ENCODE measurements at regions not wholly inside any gene's neighbourhood (a gene's known extent, or its start where the extent isn't known, plus 50 kb on each side); places are given as distances from the start of the nearest gene placed in this dataset.

- Histone ChIP-seq H3K27ac (no peak overlapping the region), H3K4me3 (ENCODE audit: low read depth in 1 of 2, low read length in 1 of 2) (no peak overlapping the region)
Observed at GRCh38 chr9:573691-574410, 267.6 kb upstream of the DMRT1 start.

DNA sequence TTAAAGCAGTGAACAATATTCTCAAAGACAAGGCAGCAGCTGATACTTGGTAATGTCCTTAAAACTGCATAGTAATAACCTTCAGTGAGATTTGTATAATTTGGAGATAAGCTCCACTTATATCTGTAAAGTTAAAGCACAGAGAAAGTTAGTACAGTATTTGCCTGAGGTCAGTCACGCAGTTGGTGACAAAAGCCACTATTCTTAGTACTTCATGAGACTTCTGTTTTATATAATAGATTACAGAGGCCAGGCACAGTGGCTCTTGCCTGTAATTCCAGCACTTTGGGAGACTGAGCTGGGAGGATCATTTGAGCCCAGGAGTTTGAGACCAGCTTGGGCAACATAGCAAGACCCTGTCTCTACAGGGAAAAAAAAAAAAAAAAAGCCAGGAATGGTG is 266.4 kb upstream of the DMRT1 start:
- Histone ChIP-seq H3K27ac (no peak overlapping the region), H3K36me3 (no peaks in the 10 kb centered on the region), H3K9me3 (no peaks in the 10 kb centered on the region), H3K27me3 (peaks cover 10% of the 10 kb centered on the region), H3K4me1 (ENCODE audit: control insufficient read depth in 1 of 2, insufficient read depth in 1 of 2, low read depth in 1 of 2, low read length in 1 of 2) (no peaks in the 10 kb centered on the region), H3K4me3 (ENCODE audit: low read depth in 1 of 2, low read length in 1 of 2) (no peak overlapping the region)
- TF ChIP-seq, protein P1, sequence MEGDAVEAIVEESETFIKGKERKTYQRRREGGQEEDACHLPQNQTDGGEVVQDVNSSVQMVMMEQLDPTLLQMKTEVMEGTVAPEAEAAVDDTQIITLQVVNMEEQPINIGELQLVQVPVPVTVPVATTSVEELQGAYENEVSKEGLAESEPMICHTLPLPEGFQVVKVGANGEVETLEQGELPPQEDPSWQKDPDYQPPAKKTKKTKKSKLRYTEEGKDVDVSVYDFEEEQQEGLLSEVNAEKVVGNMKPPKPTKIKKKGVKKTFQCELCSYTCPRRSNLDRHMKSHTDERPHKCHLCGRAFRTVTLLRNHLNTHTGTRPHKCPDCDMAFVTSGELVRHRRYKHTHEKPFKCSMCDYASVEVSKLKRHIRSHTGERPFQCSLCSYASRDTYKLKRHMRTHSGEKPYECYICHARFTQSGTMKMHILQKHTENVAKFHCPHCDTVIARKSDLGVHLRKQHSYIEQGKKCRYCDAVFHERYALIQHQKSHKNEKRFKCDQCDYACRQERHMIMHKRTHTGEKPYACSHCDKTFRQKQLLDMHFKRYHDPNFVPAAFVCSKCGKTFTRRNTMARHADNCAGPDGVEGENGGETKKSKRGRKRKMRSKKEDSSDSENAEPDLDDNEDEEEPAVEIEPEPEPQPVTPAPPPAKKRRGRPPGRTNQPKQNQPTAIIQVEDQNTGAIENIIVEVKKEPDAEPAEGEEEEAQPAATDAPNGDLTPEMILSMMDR (IDR thresholded peaks at IDR 0.05): no peak

More at GRCh38 chr9:573691-574410, 267.6 kb upstream of the DMRT1 start:
- H3K27me3 ChIP-seq: peaks cover 5% of the 10 kb centered on the region
- TF ChIP-seq, protein P1 (IDR thresholded peaks at IDR 0.05): no peak
- H3K4me1 ChIP-seq (ENCODE audit: control insufficient read depth in 1 of 2, insufficient read depth in 1 of 2, low read depth in 1 of 2, low read length in 1 of 2): no peaks in the 10 kb centered on the region
- H3K36me3 ChIP-seq: no peaks in the 10 kb centered on the region
- H3K9me3 ChIP-seq: no peaks in the 10 kb centered on the region

GRCh38 chr9:580652-581342 is 260.7 kb upstream of the DMRT1 start:
- Histone ChIP-seq H3K4me1 (ENCODE audit: control insufficient read depth in 1 of 2, insufficient read depth in 1 of 2, low read depth in 1 of 2, low read length in 1 of 2) (no peaks in the 10 kb centered on the region), H3K27ac (no peak overlapping the region), H3K27me3 (peaks cover 10% of the 10 kb centered on the region), H3K9me3 (no peaks in the 10 kb centered on the region), H3K36me3 (no peaks in the 10 kb centered on the region), H3K4me3 (ENCODE audit: low read depth in 1 of 2, low read length in 1 of 2) (no peak overlapping the region)
- TF ChIP-seq, protein P1 (IDR thresholded peaks at IDR 0.05): no peak

- H3K9me3 ChIP-seq: no peaks in the 10 kb centered on the region
- H3K4me3 ChIP-seq (ENCODE audit: low read depth in 1 of 2, low read length in 1 of 2): no peak overlapping the region
- peaks cover 10% of the 10 kb centered on the region for H3K27me3 ChIP-seq
- no peaks in the 10 kb centered on the region for H3K36me3 ChIP-seq
- TF ChIP-seq, protein P1 (IDR thresholded peaks at IDR 0.05): no peak
- H3K4me1 ChIP-seq (ENCODE audit: control insufficient read depth in 1 of 2, insufficient read depth in 1 of 2, low read depth in 1 of 2, low read length in 1 of 2): no peaks in the 10 kb centered on the region
- no peak overlapping the region for H3K27ac ChIP-seq
Observed at GRCh38 chr9:581673-582497, 259.6 kb upstream of the DMRT1 start.

DNA sequence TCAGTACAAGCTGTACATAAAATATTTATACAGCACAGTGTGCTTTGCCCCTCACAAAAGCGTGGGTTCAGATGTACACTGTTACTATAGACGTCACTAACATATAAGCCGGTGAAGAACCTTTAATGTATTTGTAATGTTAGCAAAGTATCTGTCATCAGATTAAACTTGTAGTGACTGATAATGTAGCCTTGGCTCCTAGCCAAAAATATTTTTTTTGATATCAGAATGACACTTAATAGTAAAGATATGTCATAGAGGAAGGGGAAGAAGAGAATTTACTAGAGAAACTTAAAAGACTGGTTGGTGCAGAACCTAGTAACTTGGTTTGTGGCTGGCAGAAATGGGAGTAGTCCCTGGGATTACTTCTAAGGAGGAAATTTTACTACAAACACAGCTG is 258.7 kb upstream of the DMRT1 start:
- Histone ChIP-seq H3K27me3 (peaks cover 10% of the 10 kb centered on the region), H3K27ac (no peak overlapping the region), H3K4me1 (ENCODE audit: control insufficient read depth in 1 of 2, insufficient read depth in 1 of 2, low read depth in 1 of 2, low read length in 1 of 2) (no peaks in the 10 kb centered on the region), H3K36me3 (no peaks in the 10 kb centered on the region), H3K4me3 (ENCODE audit: low read depth in 1 of 2, low read length in 1 of 2) (no peak overlapping the region), H3K9me3 (no peaks in the 10 kb centered on the region)
- TF ChIP-seq, protein P1 (IDR thresholded peaks at IDR 0.05): no peak
